C4-2B (cell line): ENCODE measurements at regions not wholly inside any gene's neighbourhood (a gene's known extent, or its start where the extent isn't known, plus 50 kb on each side); places are given as distances from the start of the nearest gene placed in this dataset.

Source experiments
- H3K27ac ChIP-seq: fragments of 450-650 bp; 2 replicates; pipeline ENCODE4 v1.5.1; 2017
- CTCF ChIP-seq: fragments of 450-650 bp; conservative IDR thresholded peaks from 2 replicates; pipeline ENCODE4 v1.5.1; 2017; ENCODE audit warnings: mild to moderate bottlenecking
- ZFX ChIP-seq: fragments of 450-650 bp; IDR thresholded peaks from 2 replicates; pipeline ENCODE4 v1.6.1; 2017

GRCh38 chr6:150712505-150713252 is 113.0 kb downstream of the PLEKHG1 start:
- no peak overlapping the region for H3K27ac ChIP-seq
- TF ChIP-seq ZFX (no peak), CTCF (no peak)

GRCh38 chr6:150713487-150713886 is 113.8 kb downstream of the PLEKHG1 start:
- no peak overlapping the region for H3K27ac ChIP-seq
- no peak for TF ChIP-seq ZFX
- TF ChIP-seq CTCF = no peak

- no peak for TF ChIP-seq ZFX
- H3K27ac ChIP-seq = no peak overlapping the region
These were observed 114.2 kb downstream of the PLEKHG1 start for GRCh38 chr6:150713931-150714330.

- no peak for TF ChIP-seq ZFX
- TF ChIP-seq CTCF = no peak
- H3K27ac ChIP-seq = no peak overlapping the region
These were observed 115.4 kb downstream of the PLEKHG1 start for GRCh38 chr6:150715133-150715532.

GRCh38 chr6:150717419-150717818 is 117.7 kb downstream of the PLEKHG1 start:
- TF ChIP-seq CTCF = no peak
- TF ChIP-seq ZFX = no peak
- no peak overlapping the region for H3K27ac ChIP-seq

- H3K27ac ChIP-seq = no peak overlapping the region
- TF ChIP-seq CTCF = no peak
- no peak for TF ChIP-seq ZFX
These were observed 119.5 kb downstream of the PLEKHG1 start for GRCh38 chr6:150719099-150719766.

GRCh38 chr6:150719831-150720230 is 120.1 kb downstream of the PLEKHG1 start:
- no peak for TF ChIP-seq CTCF
- TF ChIP-seq ZFX = no peak
- no peak overlapping the region for H3K27ac ChIP-seq
